GM15510 (cell line): ENCODE measurements at regions not wholly inside any gene's neighbourhood (a gene's known extent, or its start where the extent isn't known, plus 50 kb on each side); places are given as distances from the start of the nearest gene placed in this dataset.

Experiments
- POLR2A ChIP-seq: IDR thresholded peaks from 3 replicates; pipeline ENCODE4 v1.6.1; 2011; ENCODE audit warnings: borderline replicate concordance; ENCODE audit not compliant: insufficient read length; ENCODE audit errors: extremely low read depth

- no peak for TF ChIP-seq POLR2A
Measured at GRCh38 chr1:224061436-224061835, 52.5 kb upstream of the FBXO28 start.

GRCh38 chr1:224059897-224060427, 53.9 kb upstream of the FBXO28 start:
- TF ChIP-seq POLR2A, result no peak

- TF ChIP-seq POLR2A, result no peak
Measured at GRCh38 chr1:224058303-224058702, 55.6 kb upstream of the FBXO28 start.

- TF ChIP-seq POLR2A, result no peak
Measured at GRCh38 chr1:224057461-224058199, 56.3 kb upstream of the FBXO28 start.

- TF ChIP-seq POLR2A, result no peak
Measured at GRCh38 chr1:224054611-224055010, 59.3 kb upstream of the FBXO28 start.

GRCh38 chr1:224054012-224054411, 59.9 kb upstream of the FBXO28 start:
- TF ChIP-seq POLR2A, result no peak

GRCh38 chr1:224053456-224053855, 60.5 kb upstream of the FBXO28 start:
- TF ChIP-seq POLR2A, result no peak

GRCh38 chr1:224052772-224053171, 61.1 kb upstream of the FBXO28 start:
- no peak for TF ChIP-seq POLR2A

GRCh38 chr1:224051086-224051406, 62.9 kb upstream of the FBXO28 start:
- TF ChIP-seq POLR2A, result no peak

- no peak for TF ChIP-seq POLR2A
Measured at GRCh38 chr1:224047538-224047937, 66.4 kb upstream of the FBXO28 start.

- TF ChIP-seq POLR2A, result no peak
Measured at GRCh38 chr1:224045556-224045955, 68.4 kb upstream of the FBXO28 start.

GRCh38 chr1:224044420-224044819, 69.5 kb upstream of the FBXO28 start:
- TF ChIP-seq POLR2A, result no peak

- no peak for TF ChIP-seq POLR2A
Measured at GRCh38 chr1:224042557-224043118, 71.3 kb upstream of the FBXO28 start.

GRCh38 chr1:224041032-224041431, 72.9 kb upstream of the FBXO28 start:
- no peak for TF ChIP-seq POLR2A

GRCh38 chr1:224014330-224014649, 99.6 kb upstream of the FBXO28 start:
- TF ChIP-seq POLR2A, result no peak
